ENCODE measurements at regions not wholly inside any gene's neighbourhood (a gene's known extent, or its start where the extent isn't known, plus 50 kb on each side); places are given as distances from the start of the nearest gene placed in this dataset.
"Not testable (repeated sequence)": the region's sequence is repeated elsewhere in the genome, so short reads cannot be mapped to it uniquely, and the experiment has no call there.

DNA sequence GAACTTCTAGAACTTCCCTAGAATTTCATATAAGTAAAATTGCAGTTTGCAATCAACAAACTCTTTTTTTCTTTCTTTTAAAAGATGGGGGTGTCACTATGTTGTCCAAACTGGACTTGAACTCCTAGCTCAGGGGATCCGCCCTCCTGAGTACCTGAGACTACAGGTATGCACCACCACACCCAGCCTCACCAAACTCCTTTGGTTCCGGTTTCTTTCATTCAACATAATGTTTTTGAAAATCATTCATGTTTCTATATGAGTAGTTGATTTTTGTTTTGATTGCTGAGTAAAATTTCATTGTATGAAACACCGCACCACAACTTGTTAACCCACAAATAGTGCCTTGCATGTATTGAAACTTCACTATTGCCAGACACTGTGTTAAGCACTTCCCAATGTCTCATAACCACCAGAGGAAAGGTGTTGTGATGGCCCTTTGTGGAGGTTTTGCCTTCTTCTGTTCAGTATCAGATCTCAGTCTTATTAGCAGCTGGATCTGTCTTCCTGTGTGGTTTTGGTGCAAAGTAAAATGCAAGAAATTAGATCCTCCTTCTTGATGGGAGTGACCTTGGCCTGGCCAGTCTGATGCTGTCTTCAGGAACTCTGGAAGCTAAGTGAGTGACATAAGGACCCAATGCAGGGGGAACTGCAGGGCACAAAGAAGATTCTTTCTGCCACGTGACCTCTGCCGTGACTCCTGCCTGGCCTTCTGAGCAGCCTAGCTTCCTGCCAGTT, 78.8 kb upstream of the UBE2E1 start:
- DNase-seq (ENCODE audit: low spot score) (no peak), ATAC-seq (ENCODE audit: low FRiP score) (no peak)
- TF ChIP-seq, protein P1, sequence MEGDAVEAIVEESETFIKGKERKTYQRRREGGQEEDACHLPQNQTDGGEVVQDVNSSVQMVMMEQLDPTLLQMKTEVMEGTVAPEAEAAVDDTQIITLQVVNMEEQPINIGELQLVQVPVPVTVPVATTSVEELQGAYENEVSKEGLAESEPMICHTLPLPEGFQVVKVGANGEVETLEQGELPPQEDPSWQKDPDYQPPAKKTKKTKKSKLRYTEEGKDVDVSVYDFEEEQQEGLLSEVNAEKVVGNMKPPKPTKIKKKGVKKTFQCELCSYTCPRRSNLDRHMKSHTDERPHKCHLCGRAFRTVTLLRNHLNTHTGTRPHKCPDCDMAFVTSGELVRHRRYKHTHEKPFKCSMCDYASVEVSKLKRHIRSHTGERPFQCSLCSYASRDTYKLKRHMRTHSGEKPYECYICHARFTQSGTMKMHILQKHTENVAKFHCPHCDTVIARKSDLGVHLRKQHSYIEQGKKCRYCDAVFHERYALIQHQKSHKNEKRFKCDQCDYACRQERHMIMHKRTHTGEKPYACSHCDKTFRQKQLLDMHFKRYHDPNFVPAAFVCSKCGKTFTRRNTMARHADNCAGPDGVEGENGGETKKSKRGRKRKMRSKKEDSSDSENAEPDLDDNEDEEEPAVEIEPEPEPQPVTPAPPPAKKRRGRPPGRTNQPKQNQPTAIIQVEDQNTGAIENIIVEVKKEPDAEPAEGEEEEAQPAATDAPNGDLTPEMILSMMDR (IDR thresholded peaks at IDR 0.05) = no peak

DNA sequence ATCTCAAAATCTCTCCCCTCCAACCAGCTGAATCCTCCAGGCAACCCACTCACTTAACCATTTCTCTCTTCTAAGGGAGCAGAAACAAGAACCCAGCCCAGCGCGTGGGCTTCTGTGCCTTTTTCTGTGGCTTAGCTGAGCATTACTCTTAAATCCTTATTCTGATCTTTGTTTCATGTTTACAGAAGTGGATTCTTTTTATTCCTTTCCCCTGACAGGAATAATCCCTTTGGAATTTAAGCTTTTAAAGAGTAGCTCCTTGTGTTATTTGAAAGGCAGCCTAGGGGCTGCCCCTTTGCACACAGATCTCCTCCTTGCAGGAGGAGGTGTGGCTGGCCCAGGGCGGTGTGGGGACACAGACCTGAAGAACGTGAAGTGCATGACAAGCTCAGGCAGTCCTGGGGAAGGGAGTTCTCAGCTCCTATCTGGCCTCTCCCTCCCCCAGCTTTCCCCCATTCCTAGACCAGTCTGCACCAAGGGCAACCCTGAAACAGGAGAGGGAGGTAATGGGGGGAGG, 77.1 kb upstream of the UBE2E1 start:
- ATAC-seq (ENCODE audit: low FRiP score) (no peak), DNase-seq (ENCODE audit: low spot score) (no peak)
- TF ChIP-seq, protein P1 (IDR thresholded peaks at IDR 0.05) = no peak

DNA sequence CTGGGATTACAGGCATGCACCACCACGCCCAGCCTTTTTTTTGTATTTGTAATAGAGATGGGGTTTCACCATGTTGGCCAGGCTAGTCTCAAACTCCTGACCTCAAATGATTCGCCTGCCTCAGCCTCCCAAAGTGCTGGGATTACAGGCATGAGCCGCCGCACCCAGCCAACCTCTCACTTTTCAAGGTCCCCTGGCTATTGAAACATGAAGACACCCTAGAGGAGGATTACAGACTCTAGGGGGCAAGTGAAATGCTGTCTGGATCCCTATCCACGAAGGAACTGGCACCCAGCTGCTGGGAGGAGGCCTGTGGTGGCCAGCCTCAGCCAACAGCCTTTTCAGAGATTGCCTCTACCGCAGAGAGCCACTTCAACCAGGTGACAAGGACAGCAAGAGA, 76.4 kb upstream of the UBE2E1 start:
- DNase-seq (ENCODE audit: low spot score); ATAC-seq (ENCODE audit: low FRiP score): not testable (repeated sequence)

DNA sequence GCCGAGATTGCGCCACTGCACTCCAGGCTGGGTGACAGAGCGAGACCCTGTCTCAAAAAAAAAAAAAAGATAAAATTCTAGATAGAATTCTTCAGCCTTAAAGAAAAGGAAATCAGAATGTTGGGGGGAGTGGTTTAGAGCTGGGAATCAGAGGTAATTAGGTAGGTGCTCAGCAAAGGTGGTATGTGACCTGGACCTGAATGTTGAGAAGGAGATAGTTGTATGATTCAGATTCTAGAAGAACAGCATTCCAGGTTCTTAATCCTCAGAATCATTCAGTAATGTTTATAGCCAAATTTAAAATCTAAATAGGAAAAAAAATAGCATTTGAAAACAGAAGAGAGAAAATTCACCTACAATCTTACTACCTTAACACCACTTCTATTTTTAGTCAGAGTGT, 71.3 kb upstream of the UBE2E1 start:
- TF ChIP-seq, protein P1 (IDR thresholded peaks at IDR 0.05) = no peak
- ATAC-seq (ENCODE audit: low FRiP score) (no peak), DNase-seq (ENCODE audit: low spot score) (no peak)

DNA sequence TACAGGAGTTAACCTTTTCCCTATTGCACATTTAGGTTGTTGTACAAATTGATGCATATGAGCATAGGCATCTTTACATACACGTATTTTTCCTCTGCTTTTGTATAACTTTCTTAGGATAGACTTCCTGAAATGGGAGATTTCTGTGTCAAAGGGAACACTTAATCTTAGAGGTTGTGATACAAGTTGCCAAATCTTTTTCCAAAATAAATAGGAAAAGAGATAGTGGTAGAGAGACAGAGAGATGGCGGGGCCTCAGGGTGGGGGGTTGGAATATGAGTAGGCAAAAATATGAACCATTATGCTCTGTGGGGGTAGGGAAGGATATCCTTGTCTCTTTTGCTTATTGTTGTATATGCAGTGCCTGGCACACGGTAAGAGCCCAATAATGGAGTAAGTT, 70.7 kb upstream of the UBE2E1 start:
- TF ChIP-seq, protein P1 (IDR thresholded peaks at IDR 0.05) = no peak
- DNase-seq (ENCODE audit: low spot score) (no peak), ATAC-seq (ENCODE audit: low FRiP score) (no peak)

DNA sequence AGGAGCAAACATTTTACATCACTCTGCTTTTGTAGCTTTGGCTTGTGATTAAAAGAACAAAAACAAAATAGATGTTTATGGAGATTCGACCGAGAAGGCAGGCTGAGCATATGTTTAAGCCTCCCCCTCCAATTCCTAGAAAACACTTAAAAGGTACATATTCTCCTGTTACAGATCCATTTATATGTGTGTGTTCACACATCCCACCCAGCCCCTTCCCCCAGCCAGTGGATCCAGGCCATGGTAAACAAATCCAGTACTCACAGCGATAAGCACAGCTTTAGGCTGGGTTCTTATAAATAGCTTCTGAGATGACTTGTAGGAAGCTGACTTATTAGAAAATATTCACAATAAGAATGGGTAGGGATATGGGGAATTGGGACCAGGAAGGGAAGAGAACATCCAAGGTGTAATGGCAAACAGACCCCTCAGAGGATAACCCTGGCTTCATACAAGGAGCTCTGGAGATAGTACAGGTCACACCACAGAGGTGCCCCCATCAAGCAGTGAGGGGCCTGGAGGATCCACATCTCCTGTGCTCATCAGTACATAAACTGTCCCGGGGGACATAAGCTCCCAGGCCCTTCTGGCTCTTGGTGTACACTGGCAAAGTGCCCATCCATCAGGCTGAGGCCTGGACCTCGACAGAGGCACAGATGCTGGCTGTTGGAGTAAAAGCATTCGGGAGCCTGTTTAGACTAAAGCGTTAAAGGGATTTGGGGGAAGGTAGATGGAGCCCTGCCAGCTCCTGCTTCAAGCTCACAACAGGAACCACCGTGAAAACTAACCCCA, 70.0 kb upstream of the UBE2E1 start:
- no peak for DNase-seq (ENCODE audit: low spot score)
- ATAC-seq (ENCODE audit: low FRiP score) = no peak
- TF ChIP-seq, protein P1 (IDR thresholded peaks at IDR 0.05) = no peak

DNA sequence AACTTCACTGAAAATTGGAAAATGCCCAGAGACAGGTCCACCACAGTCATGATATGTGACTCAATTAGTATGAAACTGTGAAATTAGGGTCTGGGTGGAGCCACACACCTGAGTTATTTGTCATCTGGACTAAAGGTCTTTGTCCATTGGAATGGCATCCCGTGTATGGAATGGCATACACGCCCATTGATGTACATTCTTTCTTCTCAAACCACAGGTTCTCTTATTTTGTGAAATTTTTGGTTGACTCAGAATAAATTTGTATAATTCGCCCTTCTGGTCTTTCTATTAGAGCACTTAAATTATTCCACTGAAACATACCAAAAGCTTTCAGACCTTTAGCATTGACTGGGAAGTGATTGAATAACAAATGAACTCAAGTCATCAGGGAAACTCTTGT, 66.8 kb upstream of the UBE2E1 start:
- TF ChIP-seq, protein P1 (IDR thresholded peaks at IDR 0.05) = no peak
- DNase-seq (ENCODE audit: low spot score) (no peak), ATAC-seq (ENCODE audit: low FRiP score) (no peak)
